ENCODE measurements at regions not wholly inside any gene's neighbourhood (a gene's known extent, or its start where the extent isn't known, plus 50 kb on each side); places are given as distances from the start of the nearest gene placed in this dataset.
"Not testable (repeated sequence)": the region's sequence is repeated elsewhere in the genome, so short reads cannot be mapped to it uniquely, and the experiment has no call there.

- DNase-seq (ENCODE audit: insufficient read length, low spot score) (no peak), FAIRE-seq (no peak)
- TF ChIP-seq PAX5 (IDR thresholded peaks at IDR 0.05; ENCODE audit: insufficient read depth, low read length, severe bottlenecking) (no peak), POU2F2 (IDR thresholded peaks at IDR 0.05; ENCODE audit: low read depth, low read length) (no peak), SPI1 (IDR thresholded peaks at IDR 0.05; ENCODE audit: low read depth, low read length) (no peak), POLR2AphosphoS5 (IDR thresholded peaks at IDR 0.05; ENCODE audit: low read depth, low read length) (no peak), POLR2A (IDR thresholded peaks at IDR 0.05; ENCODE audit: low read depth, low read length) (no peak), TAF1 (IDR thresholded peaks at IDR 0.05; ENCODE audit: low read depth, low read length) (no peak)
These were observed 52.0 kb upstream of the LRIG1 start for GRCh38 chr3:66552846-66553245.

GRCh38 chr3:66553441-66554113 is 52.8 kb upstream of the LRIG1 start:
- TF ChIP-seq POU2F2 (IDR thresholded peaks at IDR 0.05; ENCODE audit: low read depth, low read length) (no peak), POLR2A (IDR thresholded peaks at IDR 0.05; ENCODE audit: low read depth, low read length) (no peak)
- DNase-seq (ENCODE audit: insufficient read length, low spot score) (no peak), FAIRE-seq (no peak)

GRCh38 chr3:66554178-66554577 is 53.4 kb upstream of the LRIG1 start:
- no peak for TF ChIP-seq POLR2AphosphoS5 (IDR thresholded peaks at IDR 0.05; ENCODE audit: low read depth, low read length)
- no peak for TF ChIP-seq PAX5 (IDR thresholded peaks at IDR 0.05; ENCODE audit: insufficient read depth, low read length, severe bottlenecking)
- no peak for TF ChIP-seq POLR2A (IDR thresholded peaks at IDR 0.05; ENCODE audit: low read depth, low read length)
- TF ChIP-seq TAF1 (IDR thresholded peaks at IDR 0.05; ENCODE audit: low read depth, low read length): no peak
- TF ChIP-seq POU2F2 (IDR thresholded peaks at IDR 0.05; ENCODE audit: low read depth, low read length): no peak
- no peak for TF ChIP-seq SPI1 (IDR thresholded peaks at IDR 0.05; ENCODE audit: low read depth, low read length)
- DNase-seq (ENCODE audit: insufficient read length, low spot score) (no peak), FAIRE-seq (no peak)

GRCh38 chr3:66555214-66555844 is 54.5 kb upstream of the LRIG1 start:
- DNase-seq (ENCODE audit: insufficient read length, low spot score) (no peak), FAIRE-seq (no peak)
- TF ChIP-seq POU2F2 (IDR thresholded peaks at IDR 0.05; ENCODE audit: low read depth, low read length) (no peak), POLR2AphosphoS5 (IDR thresholded peaks at IDR 0.05; ENCODE audit: low read depth, low read length) (no peak), SPI1 (IDR thresholded peaks at IDR 0.05; ENCODE audit: low read depth, low read length) (no peak), TAF1 (IDR thresholded peaks at IDR 0.05; ENCODE audit: low read depth, low read length) (no peak), POLR2A (IDR thresholded peaks at IDR 0.05; ENCODE audit: low read depth, low read length) (no peak), PAX5 (IDR thresholded peaks at IDR 0.05; ENCODE audit: insufficient read depth, low read length, severe bottlenecking) (no peak)

- TF ChIP-seq POLR2AphosphoS5 (IDR thresholded peaks at IDR 0.05; ENCODE audit: low read depth, low read length) (no peak), POLR2A (IDR thresholded peaks at IDR 0.05; ENCODE audit: low read depth, low read length) (no peak), TAF1 (IDR thresholded peaks at IDR 0.05; ENCODE audit: low read depth, low read length) (no peak), PAX5 (IDR thresholded peaks at IDR 0.05; ENCODE audit: insufficient read depth, low read length, severe bottlenecking) (no peak), SPI1 (IDR thresholded peaks at IDR 0.05; ENCODE audit: low read depth, low read length) (no peak), POU2F2 (IDR thresholded peaks at IDR 0.05; ENCODE audit: low read depth, low read length) (no peak)
- FAIRE-seq (no peak), DNase-seq (ENCODE audit: insufficient read length, low spot score) (no peak)
These were observed 56.3 kb upstream of the LRIG1 start for GRCh38 chr3:66557170-66557569.

GRCh38 chr3:66559924-66560323 is 59.1 kb upstream of the LRIG1 start:
- not testable (repeated sequence) for DNase-seq (ENCODE audit: insufficient read length, low spot score)

GRCh38 chr3:66561367-66561766 is 60.5 kb upstream of the LRIG1 start:
- FAIRE-seq (no peak), DNase-seq (ENCODE audit: insufficient read length, low spot score) (no peak)
- no peak for TF ChIP-seq SPI1 (IDR thresholded peaks at IDR 0.05; ENCODE audit: low read depth, low read length)
- no peak for TF ChIP-seq TAF1 (IDR thresholded peaks at IDR 0.05; ENCODE audit: low read depth, low read length)
- no peak for TF ChIP-seq POLR2A (IDR thresholded peaks at IDR 0.05; ENCODE audit: low read depth, low read length)
- no peak for TF ChIP-seq POU2F2 (IDR thresholded peaks at IDR 0.05; ENCODE audit: low read depth, low read length)
- no peak for TF ChIP-seq POLR2AphosphoS5 (IDR thresholded peaks at IDR 0.05; ENCODE audit: low read depth, low read length)
- TF ChIP-seq PAX5 (IDR thresholded peaks at IDR 0.05; ENCODE audit: insufficient read depth, low read length, severe bottlenecking): no peak

More at GRCh38 chr3:66559924-66560323, 59.1 kb upstream of the LRIG1 start:
- not testable (repeated sequence) for FAIRE-seq

- DNase-seq (ENCODE audit: insufficient read length, low spot score): no peak
- FAIRE-seq: no peak
These were observed 64.5 kb upstream of the LRIG1 start for GRCh38 chr3:66565301-66565700.

GRCh38 chr3:66567077-66567476 is 66.3 kb upstream of the LRIG1 start:
- TF ChIP-seq POU2F2 (IDR thresholded peaks at IDR 0.05; ENCODE audit: low read depth, low read length) (no peak), PAX5 (IDR thresholded peaks at IDR 0.05; ENCODE audit: insufficient read depth, low read length, severe bottlenecking) (no peak), POLR2A (IDR thresholded peaks at IDR 0.05; ENCODE audit: low read depth, low read length) (no peak), TAF1 (IDR thresholded peaks at IDR 0.05; ENCODE audit: low read depth, low read length) (no peak), POLR2AphosphoS5 (IDR thresholded peaks at IDR 0.05; ENCODE audit: low read depth, low read length) (no peak), SPI1 (IDR thresholded peaks at IDR 0.05; ENCODE audit: low read depth, low read length) (no peak)
- DNase-seq (ENCODE audit: insufficient read length, low spot score) (no peak), FAIRE-seq (no peak)

More at GRCh38 chr3:66565301-66565700, 64.5 kb upstream of the LRIG1 start:
- TF ChIP-seq POU2F2 (IDR thresholded peaks at IDR 0.05; ENCODE audit: low read depth, low read length): no peak
- TF ChIP-seq SPI1 (IDR thresholded peaks at IDR 0.05; ENCODE audit: low read depth, low read length): no peak
- no peak for TF ChIP-seq PAX5 (IDR thresholded peaks at IDR 0.05; ENCODE audit: insufficient read depth, low read length, severe bottlenecking)

GRCh38 chr3:66572090-66572675 is 71.4 kb upstream of the LRIG1 start:
- TF ChIP-seq PAX5 (IDR thresholded peaks at IDR 0.05; ENCODE audit: insufficient read depth, low read length, severe bottlenecking): no peak
- TF ChIP-seq POLR2A (IDR thresholded peaks at IDR 0.05; ENCODE audit: low read depth, low read length): no peak
- TF ChIP-seq POLR2AphosphoS5 (IDR thresholded peaks at IDR 0.05; ENCODE audit: low read depth, low read length): no peak
- no peak for TF ChIP-seq TAF1 (IDR thresholded peaks at IDR 0.05; ENCODE audit: low read depth, low read length)
- no peak for TF ChIP-seq SPI1 (IDR thresholded peaks at IDR 0.05; ENCODE audit: low read depth, low read length)
- DNase-seq (ENCODE audit: insufficient read length, low spot score) (no peak), FAIRE-seq (no peak)
